HG02970 (cell line): ENCODE measurements at regions not wholly inside any gene's neighbourhood (a gene's known extent, or its start where the extent isn't known, plus 50 kb on each side); places are given as distances from the start of the nearest gene placed in this dataset.

Source experiments
- ATAC-seq: cut with Tn5 transposase; IDR thresholded peaks from one replicate; pipeline ENCODE4 v1.9.1; 2021; ENCODE audit warnings: mild to moderate bottlenecking, moderate library complexity, moderate number of reproducible peaks; ENCODE audit not compliant: unreplicated experiment, low FRiP score

- no peak for ATAC-seq
These were observed 49.9 kb upstream of the CPEB2 start for GRCh38 chr4:14952352-14952751.
